ENCODE measurements at regions not wholly inside any gene's neighbourhood (a gene's known extent, or its start where the extent isn't known, plus 50 kb on each side); places are given as distances from the start of the nearest gene placed in this dataset.

GRCh38 chr9:30943446-30944224 lies 1440.8 kb upstream of the ACO1 start:
- Mint-ChIP-seq H3K27ac (no peak overlapping the region), H3K27me3 (ENCODE audit: insufficient read depth) (no peaks in the 10 kb centered on the region), H3K36me3 (ENCODE audit: low read depth) (no peaks in the 10 kb centered on the region), H3K4me3 (no peak overlapping the region), H3K4me1 (no peaks in the 10 kb centered on the region), H3K9me3 (peaks cover 2% of the 10 kb centered on the region)
- no peak for DNase-seq
- no peak overlapping the region for H3K27ac ChIP-seq (ENCODE audit: low read depth, low read length)
- TF ChIP-seq, protein P1, sequence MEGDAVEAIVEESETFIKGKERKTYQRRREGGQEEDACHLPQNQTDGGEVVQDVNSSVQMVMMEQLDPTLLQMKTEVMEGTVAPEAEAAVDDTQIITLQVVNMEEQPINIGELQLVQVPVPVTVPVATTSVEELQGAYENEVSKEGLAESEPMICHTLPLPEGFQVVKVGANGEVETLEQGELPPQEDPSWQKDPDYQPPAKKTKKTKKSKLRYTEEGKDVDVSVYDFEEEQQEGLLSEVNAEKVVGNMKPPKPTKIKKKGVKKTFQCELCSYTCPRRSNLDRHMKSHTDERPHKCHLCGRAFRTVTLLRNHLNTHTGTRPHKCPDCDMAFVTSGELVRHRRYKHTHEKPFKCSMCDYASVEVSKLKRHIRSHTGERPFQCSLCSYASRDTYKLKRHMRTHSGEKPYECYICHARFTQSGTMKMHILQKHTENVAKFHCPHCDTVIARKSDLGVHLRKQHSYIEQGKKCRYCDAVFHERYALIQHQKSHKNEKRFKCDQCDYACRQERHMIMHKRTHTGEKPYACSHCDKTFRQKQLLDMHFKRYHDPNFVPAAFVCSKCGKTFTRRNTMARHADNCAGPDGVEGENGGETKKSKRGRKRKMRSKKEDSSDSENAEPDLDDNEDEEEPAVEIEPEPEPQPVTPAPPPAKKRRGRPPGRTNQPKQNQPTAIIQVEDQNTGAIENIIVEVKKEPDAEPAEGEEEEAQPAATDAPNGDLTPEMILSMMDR (conservative IDR thresholded peaks at IDR 0.05) = no peak
- no peak overlapping the region for H3K9ac ChIP-seq (ENCODE audit: extremely low read depth, low read length, poor library complexity, severe bottlenecking)
- 91 to 98% methylated on average over 6 to 21 of the region's 21 CpGs for WGBS, 2 experiments (ENCODE audit: insufficient coverage in 1 of 2, insufficient read length in 1 of 2)
- no peaks in the 10 kb centered on the region for H3K36me3 ChIP-seq (ENCODE audit: control insufficient read depth, insufficient read depth, low read length)
- H3K4me3 ChIP-seq (ENCODE audit: low read length) = no peak overlapping the region
- no peaks in the 10 kb centered on the region for H3K27me3 ChIP-seq (ENCODE audit: control insufficient read depth, insufficient read depth, low read length, poor library complexity, severe bottlenecking)
- no peaks in the 10 kb centered on the region for H3K9me3 ChIP-seq (ENCODE audit: control insufficient read depth, low read length)
- no peaks in the 10 kb centered on the region for H3K4me1 ChIP-seq (ENCODE audit: control insufficient read depth, insufficient read depth, low read length)

DNA sequence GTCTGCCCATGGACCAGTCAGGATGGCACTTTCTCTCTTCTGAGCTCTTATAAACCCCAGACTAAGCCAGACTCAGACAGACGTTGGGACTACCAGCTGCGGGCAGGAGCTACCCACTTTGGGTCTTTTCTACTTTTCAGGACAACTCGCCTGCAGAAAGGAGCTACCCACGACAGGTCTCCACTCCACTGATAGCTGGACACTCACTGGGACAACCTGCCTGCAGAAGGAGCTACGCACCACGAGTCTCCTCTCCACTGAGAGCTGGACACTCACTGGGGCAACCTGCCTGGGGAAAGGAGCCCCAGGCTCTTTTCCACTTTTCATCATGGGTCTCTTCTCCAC lies 1440.2 kb upstream of the ACO1 start:
- Mint-ChIP-seq H3K27ac (no peak overlapping the region), H3K4me1 (no peaks in the 10 kb centered on the region), H3K4me3 (no peak overlapping the region), H3K9me3 (peaks cover 2% of the 10 kb centered on the region), H3K27me3 (ENCODE audit: insufficient read depth) (no peaks in the 10 kb centered on the region), H3K36me3 (ENCODE audit: low read depth) (no peaks in the 10 kb centered on the region)
- no peaks in the 10 kb centered on the region for H3K27me3 ChIP-seq (ENCODE audit: control insufficient read depth, insufficient read depth, low read length, poor library complexity, severe bottlenecking)
- H3K4me1 ChIP-seq (ENCODE audit: control insufficient read depth, insufficient read depth, low read length) = no peaks in the 10 kb centered on the region
- no peak overlapping the region for H3K9ac ChIP-seq (ENCODE audit: extremely low read depth, low read length, poor library complexity, severe bottlenecking)
- no peaks in the 10 kb centered on the region for H3K9me3 ChIP-seq (ENCODE audit: control insufficient read depth, low read length)
- H3K27ac ChIP-seq (ENCODE audit: low read depth, low read length) = no peak overlapping the region
- H3K36me3 ChIP-seq (ENCODE audit: control insufficient read depth, insufficient read depth, low read length) = no peaks in the 10 kb centered on the region
- no peak overlapping the region for H3K4me3 ChIP-seq (ENCODE audit: low read length)
- 94 to 95% methylated on average over 3 to 6 of the region's 6 CpGs for WGBS, 2 experiments (ENCODE audit: insufficient coverage in 1 of 2, insufficient read length in 1 of 2)
- TF ChIP-seq, protein P1 (conservative IDR thresholded peaks at IDR 0.05) = no peak
- no peak for DNase-seq

DNA sequence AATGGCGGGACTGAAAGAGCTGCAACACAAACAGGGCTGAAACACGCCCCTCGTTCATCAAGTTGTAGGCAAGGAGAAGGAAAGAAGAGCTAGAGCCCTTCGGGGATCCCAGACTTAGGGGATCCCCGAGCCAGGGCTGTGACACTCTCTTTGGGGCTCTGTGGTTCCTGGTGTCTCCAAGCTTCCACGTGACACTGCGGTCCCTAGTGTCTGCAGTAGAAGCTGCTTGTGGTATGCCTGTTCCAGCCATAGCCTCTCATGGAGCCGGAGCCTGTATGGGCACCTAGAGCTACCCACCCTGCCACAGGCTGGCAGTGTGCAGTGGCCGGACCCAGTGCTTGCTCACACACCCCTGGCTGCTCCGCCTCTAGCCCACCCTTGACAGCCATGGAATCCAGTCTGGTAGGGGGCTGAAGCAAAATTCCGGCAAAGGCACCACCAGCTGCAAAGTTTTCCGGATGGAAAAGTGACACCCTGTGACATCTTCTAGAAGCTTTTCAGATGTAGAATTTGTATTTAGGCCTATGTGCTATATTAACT lies 1439.6 kb upstream of the ACO1 start:
- no peaks in the 10 kb centered on the region for H3K4me1 ChIP-seq (ENCODE audit: control insufficient read depth, insufficient read depth, low read length)
- H3K27me3 Mint-ChIP-seq (ENCODE audit: insufficient read depth) = no peaks in the 10 kb centered on the region
- peaks cover 2% of the 10 kb centered on the region for H3K9me3 Mint-ChIP-seq
- no peaks in the 10 kb centered on the region for H3K36me3 Mint-ChIP-seq (ENCODE audit: low read depth)
- H3K27ac ChIP-seq (ENCODE audit: low read depth, low read length) = no peak overlapping the region
- WGBS, 2 experiments (ENCODE audit: insufficient coverage in 1 of 2, insufficient read length in 1 of 2) = 95 to 96% methylated on average over 7 to 12 of the region's 12 CpGs
- DNase-seq = no peak
- H3K27ac Mint-ChIP-seq = no peak overlapping the region
- TF ChIP-seq, protein P1 (conservative IDR thresholded peaks at IDR 0.05) = no peak
- no peak overlapping the region for H3K9ac ChIP-seq (ENCODE audit: extremely low read depth, low read length, poor library complexity, severe bottlenecking)
- H3K4me1 Mint-ChIP-seq = no peaks in the 10 kb centered on the region
- no peaks in the 10 kb centered on the region for H3K27me3 ChIP-seq (ENCODE audit: control insufficient read depth, insufficient read depth, low read length, poor library complexity, severe bottlenecking)
- H3K4me3 Mint-ChIP-seq = no peak overlapping the region
- no peaks in the 10 kb centered on the region for H3K9me3 ChIP-seq (ENCODE audit: control insufficient read depth, low read length)
- no peaks in the 10 kb centered on the region for H3K36me3 ChIP-seq (ENCODE audit: control insufficient read depth, insufficient read depth, low read length)
- H3K4me3 ChIP-seq (ENCODE audit: low read length) = no peak overlapping the region
